KOPT-K1 (cell line): ENCODE measurements at regions not wholly inside any gene's neighbourhood (a gene's known extent, or its start where the extent isn't known, plus 50 kb on each side); places are given as distances from the start of the nearest gene placed in this dataset.

Experiments
- H3K27ac ChIP-seq: fragments of 200-600 bp; sonication (generic); 2 replicates; pipeline ENCODE4 v1.5.1; 2016; ENCODE audit warnings: antibody characterized with exemption, mild to moderate bottlenecking, low read depth, low read length; ENCODE audit not compliant: poor library complexity, severe bottlenecking
- H3K36me3 ChIP-seq: fragments of 200-600 bp; sonication (generic); 2 replicates; pipeline ENCODE4 v1.5.1; 2017; ENCODE audit warnings: antibody characterized with exemption, mild to moderate bottlenecking, low read length, moderate library complexity; ENCODE audit not compliant: insufficient read depth
- H3K9me3 ChIP-seq: fragments of 200-600 bp; sonication (generic); 2 replicates; pipeline ENCODE4 v1.5.1; 2017; ENCODE audit warnings: antibody characterized with exemption, low read length, mild to moderate bottlenecking; ENCODE audit not compliant: insufficient read depth, poor library complexity, severe bottlenecking

DNA sequence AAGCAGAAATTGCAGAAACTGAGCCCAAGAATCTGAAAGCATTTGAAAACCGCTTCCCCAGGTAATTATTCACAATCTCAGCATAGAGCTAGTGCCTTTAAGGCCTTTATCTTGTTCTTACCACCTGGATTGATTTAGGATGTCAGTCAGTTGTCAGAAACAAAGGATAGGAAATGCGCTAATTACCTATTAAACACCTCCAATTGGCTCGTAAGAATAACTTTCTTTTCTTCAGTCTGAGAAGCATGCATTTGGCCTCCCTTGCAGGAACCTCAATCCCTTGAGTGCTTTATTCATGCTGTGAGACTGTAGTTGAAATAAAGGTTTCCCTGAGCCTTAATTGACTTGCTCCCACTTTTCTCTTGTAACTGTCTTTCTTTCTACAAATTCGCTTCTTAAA, 400.3 kb upstream of the LRATD1 start:
- H3K9me3 ChIP-seq = no peaks in the 10 kb centered on the region
- no peak overlapping the region for H3K27ac ChIP-seq
- H3K36me3 ChIP-seq = no peaks in the 10 kb centered on the region

DNA sequence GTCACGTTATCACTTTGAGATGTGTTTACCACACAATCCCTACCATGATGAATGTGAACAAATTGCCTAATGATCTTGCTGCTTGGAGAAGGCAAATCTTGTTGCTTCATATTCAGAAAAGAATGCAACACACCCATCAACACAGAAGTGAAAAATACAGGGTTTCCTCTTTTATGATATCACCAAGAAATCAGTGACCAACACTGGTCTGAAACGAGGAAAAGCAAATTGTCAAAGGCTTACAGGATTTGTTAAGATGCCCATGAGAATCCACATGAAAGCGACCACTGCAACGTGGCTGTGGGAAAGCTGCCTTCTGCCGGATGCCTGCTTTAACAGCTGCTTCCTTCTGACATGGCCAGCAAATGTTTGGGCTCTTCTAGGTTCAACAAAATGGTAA, 397.6 kb upstream of the LRATD1 start:
- H3K36me3 ChIP-seq = no peaks in the 10 kb centered on the region
- H3K27ac ChIP-seq = no peak overlapping the region
- H3K9me3 ChIP-seq = no peaks in the 10 kb centered on the region

DNA sequence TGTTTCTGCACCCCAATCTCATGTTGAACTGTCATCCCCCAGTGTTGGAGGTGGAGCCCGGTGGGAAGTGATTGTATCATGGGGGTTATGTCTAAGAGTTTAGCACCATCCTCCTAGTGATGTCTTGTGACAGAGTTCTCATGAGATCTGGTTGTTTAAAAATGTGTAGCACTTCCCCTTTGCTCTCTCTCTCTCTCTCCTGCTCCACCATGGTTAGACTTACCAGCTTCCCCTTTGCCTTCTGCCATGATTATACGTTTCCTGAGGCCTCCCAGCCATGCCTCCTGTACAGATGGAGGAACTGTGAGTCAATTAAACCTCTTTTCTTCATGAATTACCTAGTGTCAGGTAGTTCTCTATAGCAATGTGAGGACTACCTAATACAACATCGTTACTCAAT, 396.9 kb upstream of the LRATD1 start:
- Histone ChIP-seq H3K27ac (no peak overlapping the region), H3K36me3 (no peaks in the 10 kb centered on the region), H3K9me3 (no peaks in the 10 kb centered on the region)

GRCh38 chr2:14237902-14238301, 394.6 kb upstream of the LRATD1 start:
- no peaks in the 10 kb centered on the region for H3K9me3 ChIP-seq
- no peaks in the 10 kb centered on the region for H3K36me3 ChIP-seq
- H3K27ac ChIP-seq = no peak overlapping the region

DNA sequence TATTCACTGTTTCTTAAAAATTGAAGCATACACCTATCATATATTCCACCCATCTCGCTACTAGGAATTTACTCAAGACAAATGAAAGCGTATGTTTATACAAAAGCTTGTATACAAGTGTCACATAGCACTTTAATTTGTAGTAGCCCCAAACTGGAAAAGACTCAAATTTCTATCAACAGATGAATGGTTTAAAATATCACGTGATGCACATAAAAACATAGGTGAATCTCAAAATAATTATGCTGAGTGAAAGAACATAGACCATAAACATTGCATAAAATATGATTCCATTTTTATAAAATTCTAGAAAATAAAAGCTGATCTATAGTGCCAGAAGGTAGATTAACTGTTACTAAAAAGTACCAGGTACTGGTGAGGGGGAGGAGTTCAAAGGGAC, 392.9 kb upstream of the LRATD1 start:
- Histone ChIP-seq H3K9me3 (no peaks in the 10 kb centered on the region), H3K27ac (no peak overlapping the region), H3K36me3 (no peaks in the 10 kb centered on the region)

- no peaks in the 10 kb centered on the region for H3K36me3 ChIP-seq
- no peaks in the 10 kb centered on the region for H3K9me3 ChIP-seq
- H3K27ac ChIP-seq = no peak overlapping the region
Observed at GRCh38 chr2:14240868-14241267, 391.6 kb upstream of the LRATD1 start.

GRCh38 chr2:14245901-14246300, 386.6 kb upstream of the LRATD1 start:
- Histone ChIP-seq H3K27ac (no peak overlapping the region), H3K9me3 (no peaks in the 10 kb centered on the region), H3K36me3 (no peaks in the 10 kb centered on the region)

- Histone ChIP-seq H3K27ac (no peak overlapping the region), H3K36me3 (no peaks in the 10 kb centered on the region), H3K9me3 (peaks cover 7% of the 10 kb centered on the region)
Observed at GRCh38 chr2:14255135-14255820, 377.2 kb upstream of the LRATD1 start.

DNA sequence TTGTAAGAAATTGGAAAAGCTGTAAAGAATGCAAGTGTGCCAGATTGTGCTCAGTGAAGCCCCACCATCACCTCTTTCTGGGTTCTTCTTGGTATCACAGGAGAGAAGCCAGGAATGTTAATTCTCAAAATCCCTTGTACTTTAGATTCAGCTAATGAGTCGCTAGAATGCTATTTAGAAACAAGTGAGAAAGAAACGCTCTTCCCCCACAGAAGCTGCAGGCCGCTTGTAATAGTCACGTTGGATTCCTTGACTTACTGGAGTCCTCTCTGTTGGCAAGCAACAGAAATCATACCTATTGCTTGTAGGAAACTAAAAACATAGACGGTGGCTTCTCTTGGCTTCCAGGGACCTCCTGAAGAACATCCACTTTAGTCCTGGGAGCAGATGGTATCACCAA, 375.6 kb upstream of the LRATD1 start:
- Histone ChIP-seq H3K27ac (no peak overlapping the region), H3K9me3 (peaks cover 7% of the 10 kb centered on the region), H3K36me3 (no peaks in the 10 kb centered on the region)

- Histone ChIP-seq H3K36me3 (no peaks in the 10 kb centered on the region), H3K9me3 (peaks cover 7% of the 10 kb centered on the region), H3K27ac (no peak overlapping the region)
Observed at GRCh38 chr2:14257801-14258507, 374.6 kb upstream of the LRATD1 start.

GRCh38 chr2:14261771-14262170, 370.7 kb upstream of the LRATD1 start:
- Histone ChIP-seq H3K36me3 (no peaks in the 10 kb centered on the region), H3K9me3 (no peaks in the 10 kb centered on the region), H3K27ac (no peak overlapping the region)

- Histone ChIP-seq H3K27ac (no peak overlapping the region), H3K36me3 (no peaks in the 10 kb centered on the region), H3K9me3 (no peaks in the 10 kb centered on the region)
Observed at GRCh38 chr2:14263053-14263452, 369.5 kb upstream of the LRATD1 start.

DNA sequence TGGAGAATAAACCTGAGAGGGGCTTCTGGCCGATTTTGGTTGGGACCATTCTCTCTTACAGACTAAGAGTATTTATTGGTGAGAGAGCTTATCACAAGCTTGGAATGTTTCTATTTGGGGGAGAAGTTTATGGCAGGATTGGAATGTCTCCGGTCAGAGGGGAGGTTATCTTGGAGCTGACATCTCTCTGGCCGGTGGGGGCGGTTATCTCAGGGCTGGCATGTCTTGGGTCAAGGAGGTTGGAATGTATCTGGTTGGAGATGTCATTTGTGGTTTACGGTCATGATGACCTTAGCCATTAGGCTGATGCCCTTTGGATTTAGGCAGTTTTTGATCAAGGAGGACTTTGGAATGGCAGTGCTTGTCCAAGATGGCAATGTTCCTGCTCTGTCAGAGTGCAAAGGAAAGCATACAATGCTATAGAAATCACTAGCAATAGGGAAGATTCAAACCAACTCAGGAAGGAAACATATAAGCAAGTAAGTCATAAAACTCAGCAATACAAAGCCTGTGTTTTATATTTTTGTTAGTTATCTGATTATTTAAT, 362.4 kb upstream of the LRATD1 start:
- Histone ChIP-seq H3K27ac (no peak overlapping the region), H3K36me3 (no peaks in the 10 kb centered on the region)

GRCh38 chr2:14272396-14273075, 360.0 kb upstream of the LRATD1 start:
- H3K36me3 ChIP-seq = no peaks in the 10 kb centered on the region
- H3K27ac ChIP-seq = no peak overlapping the region
- H3K9me3 ChIP-seq = peaks cover 4% of the 10 kb centered on the region

More for the DNA sequence above, 362.4 kb upstream of the LRATD1 start:
- H3K9me3 ChIP-seq = no peaks in the 10 kb centered on the region

DNA sequence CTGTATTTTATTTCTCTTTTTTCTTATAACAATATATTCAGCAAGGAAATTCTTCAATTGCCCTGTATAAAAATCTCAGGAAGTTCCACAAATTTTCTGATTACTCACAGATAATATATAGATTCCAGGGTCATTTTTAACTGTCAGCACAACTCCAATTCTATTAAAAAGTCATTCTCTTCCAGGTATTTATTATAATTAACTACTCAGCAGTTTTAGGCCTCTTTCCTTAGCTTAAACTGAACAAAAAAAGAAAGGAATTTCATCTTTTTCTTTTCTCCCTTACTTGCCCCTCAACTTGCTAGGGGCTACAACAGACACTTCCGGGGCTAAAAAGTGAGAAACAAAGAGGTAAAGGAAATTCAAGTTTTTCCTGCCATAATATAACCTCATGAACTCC, 358.9 kb upstream of the LRATD1 start:
- no peaks in the 10 kb centered on the region for H3K36me3 ChIP-seq
- peaks cover 4% of the 10 kb centered on the region for H3K9me3 ChIP-seq
- no peak overlapping the region for H3K27ac ChIP-seq
